HG02973 (cell line): ENCODE measurements at regions not wholly inside any gene's neighbourhood (a gene's known extent, or its start where the extent isn't known, plus 50 kb on each side); places are given as distances from the start of the nearest gene placed in this dataset.

Experiments used
- ATAC-seq: cut with Tn5 transposase; IDR thresholded peaks from one replicate; pipeline ENCODE4 v1.9.1; 2021; ENCODE audit warnings: moderate library complexity; ENCODE audit not compliant: unreplicated experiment

GRCh38 chr7:21140622-21141021 lies 287.3 kb upstream of the SP4 start:
- ATAC-seq: no peak

- ATAC-seq: no peak
Measured at GRCh38 chr7:21141476-21141875, 286.4 kb upstream of the SP4 start.

- no peak for ATAC-seq
Measured at GRCh38 chr7:21142081-21142480, 285.8 kb upstream of the SP4 start.

GRCh38 chr7:21146642-21147423 lies 281.1 kb upstream of the SP4 start:
- ATAC-seq: no peak

GRCh38 chr7:21149809-21150208 lies 278.1 kb upstream of the SP4 start:
- no peak for ATAC-seq

GRCh38 chr7:21154614-21155013 lies 273.3 kb upstream of the SP4 start:
- ATAC-seq: no peak

- no peak for ATAC-seq
Measured at GRCh38 chr7:21159506-21159905, 268.4 kb upstream of the SP4 start.

GRCh38 chr7:21160401-21160800 lies 267.5 kb upstream of the SP4 start:
- ATAC-seq: no peak

GRCh38 chr7:21167942-21168341 lies 259.9 kb upstream of the SP4 start:
- ATAC-seq: no peak

GRCh38 chr7:21169667-21170580 lies 258.0 kb upstream of the SP4 start:
- no peak for ATAC-seq

- ATAC-seq: no peak
Measured at GRCh38 chr7:21172800-21173199, 255.1 kb upstream of the SP4 start.

GRCh38 chr7:21173436-21173835 lies 254.4 kb upstream of the SP4 start:
- ATAC-seq: no peak

GRCh38 chr7:21175714-21176113 lies 252.2 kb upstream of the SP4 start:
- ATAC-seq: no peak

- ATAC-seq: no peak
Measured at GRCh38 chr7:21184942-21185652, 242.8 kb upstream of the SP4 start.

- no peak for ATAC-seq
Measured at GRCh38 chr7:21185653-21186265, 242.1 kb upstream of the SP4 start.

GRCh38 chr7:21191321-21192073 lies 236.4 kb upstream of the SP4 start:
- ATAC-seq: no peak

- ATAC-seq: no peak
Measured at GRCh38 chr7:21192657-21193056, 235.2 kb upstream of the SP4 start.

GRCh38 chr7:21193895-21194294 lies 234.0 kb upstream of the SP4 start:
- ATAC-seq: no peak

- ATAC-seq: no peak
Measured at GRCh38 chr7:21194936-21195335, 232.9 kb upstream of the SP4 start.

GRCh38 chr7:21198921-21199320 lies 229.0 kb upstream of the SP4 start:
- ATAC-seq: no peak
